DMS153 treated with DMSO at 0.1 percent for 48 hours (cell line): ENCODE measurements at regions not wholly inside any gene's neighbourhood (a gene's known extent, or its start where the extent isn't known, plus 50 kb on each side); places are given as distances from the start of the nearest gene placed in this dataset.
"Not testable (repeated sequence)": the region's sequence is repeated elsewhere in the genome, so short reads cannot be mapped to it uniquely, and the experiment has no call there.

Experiments used
- DNase-seq: peaks from one replicate; lab custom pipeline; 2025; ENCODE audit not compliant: unreplicated experiment; lab: John Stamatoyannopoulos, UW

DNA sequence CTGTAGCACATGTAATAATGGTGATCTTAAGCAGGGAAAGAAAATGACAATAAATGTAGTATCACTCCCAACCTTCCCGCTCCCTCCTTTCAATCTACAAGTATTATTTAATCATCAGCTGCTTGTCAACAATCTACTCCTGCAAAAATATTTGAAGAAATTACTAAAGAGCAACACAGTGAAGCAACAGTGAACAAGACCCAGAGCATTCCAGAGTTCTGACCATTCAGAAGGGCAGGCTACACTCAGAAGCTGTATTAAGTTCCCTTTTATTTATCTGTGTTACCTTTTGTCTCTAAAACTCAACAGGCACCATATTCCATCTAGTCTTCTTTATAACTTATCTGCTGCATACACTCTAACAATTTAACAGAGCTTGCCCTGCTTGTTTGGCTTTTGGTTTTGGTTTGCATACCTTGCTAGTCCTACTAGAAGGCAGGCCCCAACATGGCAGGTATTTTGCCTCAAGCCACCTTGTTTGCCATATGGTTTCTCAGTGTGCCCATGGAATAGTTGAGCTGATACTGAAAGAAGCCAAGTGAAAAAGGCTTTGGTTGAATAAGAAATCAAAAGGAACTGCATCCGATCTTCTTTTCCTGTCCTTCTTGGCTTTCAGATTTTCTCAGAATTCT is 253.9 kb downstream of the CEMIP2 start:
- no peak for DNase-seq

DNA sequence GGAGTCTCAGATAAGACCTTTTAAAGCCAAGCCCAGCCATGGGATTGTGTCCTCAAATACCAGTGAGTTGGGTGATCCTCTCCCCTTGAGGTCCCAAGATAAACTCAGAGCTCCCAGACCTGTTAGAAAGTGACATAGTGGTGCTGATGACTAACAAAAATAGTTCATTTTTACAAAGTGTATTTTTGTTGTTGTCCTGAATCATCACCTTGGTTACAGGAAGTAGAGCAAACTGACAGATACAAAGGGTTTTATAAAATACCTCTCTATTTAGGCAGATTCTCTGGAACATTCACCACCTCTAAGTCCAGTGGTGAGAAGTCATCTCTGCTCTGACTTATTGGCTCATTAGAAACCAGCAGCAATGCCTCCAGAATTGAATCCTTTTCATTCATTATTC is 259.3 kb downstream of the CEMIP2 start:
- no peak for DNase-seq

GRCh38 chr9:71508141-71508540 is 260.2 kb downstream of the CEMIP2 start:
- not testable (repeated sequence) for DNase-seq

DNA sequence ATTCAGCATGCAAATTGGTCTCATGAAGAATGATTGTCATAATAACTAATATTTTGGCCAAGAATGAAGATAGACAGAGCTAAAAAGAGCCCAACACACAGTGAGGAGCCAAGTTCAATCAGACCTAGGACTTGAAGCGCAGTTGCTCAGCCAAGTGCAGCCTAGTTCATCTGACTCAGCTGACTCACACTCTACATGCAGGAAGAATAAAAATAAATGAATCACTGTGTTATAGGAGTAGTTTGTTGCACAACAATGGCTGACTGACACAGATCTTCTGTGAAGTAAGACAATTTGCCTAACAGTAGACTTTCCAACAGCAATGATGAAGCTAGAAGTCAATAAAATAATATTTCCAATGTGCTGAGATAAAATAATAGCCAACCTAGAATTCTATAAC is 261.5 kb downstream of the CEMIP2 start:
- DNase-seq, result no peak

DNA sequence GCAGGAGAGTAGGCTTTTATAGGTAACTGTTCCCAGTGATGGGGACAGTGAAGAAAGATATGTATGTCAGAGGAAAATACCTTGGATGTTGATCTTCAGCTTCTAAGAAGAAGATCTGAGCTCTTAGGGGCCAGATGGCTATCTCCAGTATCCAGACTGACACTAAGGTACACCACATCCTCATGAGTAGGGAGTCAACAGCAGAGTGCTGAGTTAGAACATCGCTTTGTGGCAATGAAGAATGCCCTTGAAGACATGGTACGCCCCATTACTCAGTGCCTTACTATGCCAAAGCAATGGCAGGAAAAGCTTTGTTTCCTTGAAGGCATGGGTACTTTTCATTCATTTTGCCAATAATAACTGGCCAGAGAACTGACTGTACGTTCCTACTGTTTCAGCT is 263.7 kb downstream of the CEMIP2 start:
- no peak for DNase-seq

GRCh38 chr9:71498691-71499090 is 269.6 kb downstream of the CEMIP2 start:
- DNase-seq, result no peak

DNA sequence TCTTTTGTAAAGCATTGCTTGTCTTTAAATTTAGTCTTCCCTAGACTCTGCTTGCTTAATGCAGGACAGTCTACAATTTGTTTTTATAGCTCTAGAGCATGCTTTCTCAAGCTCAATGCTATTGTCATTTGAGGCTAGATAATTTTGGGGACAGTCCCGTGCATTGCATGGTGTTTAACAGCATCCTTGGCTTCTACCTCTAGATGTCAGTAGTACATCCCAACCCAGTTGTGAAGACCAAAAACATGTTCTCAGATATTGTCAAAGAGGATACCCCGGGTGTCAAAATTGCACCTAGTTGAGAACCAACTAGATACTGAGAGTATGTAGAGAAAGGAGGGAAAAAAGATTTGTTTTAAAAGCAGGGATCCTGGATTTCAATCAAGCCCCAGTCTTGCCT is 277.5 kb downstream of the CEMIP2 start:
- DNase-seq, result no peak

DNA sequence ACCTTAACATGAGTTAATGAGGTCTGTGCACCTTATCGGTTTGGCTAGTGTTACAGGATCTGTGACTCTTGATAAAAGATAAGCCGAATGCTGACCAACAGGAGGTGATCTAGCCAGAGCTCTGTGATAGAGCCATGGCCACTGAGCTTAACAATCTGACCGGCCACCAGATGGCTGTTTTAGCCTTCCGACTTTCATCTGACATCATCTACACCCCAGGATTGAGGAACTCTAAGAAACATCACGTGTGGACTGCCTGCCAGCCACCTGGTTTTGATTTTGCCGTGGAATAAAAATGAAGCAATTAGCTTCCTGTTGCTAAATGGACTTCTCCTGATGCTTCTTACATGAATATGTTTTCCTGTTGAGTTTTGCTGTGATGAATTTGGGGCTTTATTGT is 281.3 kb downstream of the CEMIP2 start:
- no peak for DNase-seq

DNA sequence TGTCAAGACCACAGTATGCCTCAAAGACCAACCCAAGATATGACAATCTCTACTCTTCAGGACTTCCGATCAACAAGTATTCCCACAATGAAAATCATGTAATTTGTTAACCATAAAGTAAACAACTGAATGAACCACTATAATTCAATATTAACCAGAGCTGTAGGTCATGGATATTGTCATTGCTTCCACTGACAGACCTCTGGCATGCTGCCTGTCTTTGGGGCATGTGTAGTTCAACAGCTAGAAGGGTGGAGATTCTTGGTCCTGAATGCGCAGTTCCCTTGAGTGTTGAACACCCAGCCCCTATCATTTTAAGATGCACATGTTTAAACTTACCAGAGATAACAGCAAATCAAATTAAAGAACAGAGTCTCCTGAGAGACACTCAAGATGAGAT is 283.0 kb downstream of the CEMIP2 start:
- DNase-seq, result no peak

DNA sequence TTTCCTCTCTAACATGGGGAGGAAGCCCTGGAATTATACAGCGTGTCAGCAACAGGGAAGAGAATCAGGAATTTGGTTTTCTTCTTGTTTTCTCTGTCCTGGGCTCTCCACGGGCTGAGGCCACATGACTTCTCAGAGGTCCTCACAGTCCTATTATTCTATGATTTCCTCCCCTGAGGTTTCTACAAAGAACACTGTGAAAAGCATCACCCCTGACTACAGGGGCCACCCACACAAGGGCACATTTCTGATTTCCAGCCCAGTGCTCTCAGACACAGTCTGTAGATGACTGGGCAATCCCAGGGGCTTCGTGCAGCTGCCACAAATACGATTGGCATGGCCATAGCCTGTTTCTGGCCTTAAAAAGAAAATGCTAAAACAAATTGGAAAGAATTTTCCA is 284.9 kb downstream of the CEMIP2 start:
- no peak for DNase-seq

DNA sequence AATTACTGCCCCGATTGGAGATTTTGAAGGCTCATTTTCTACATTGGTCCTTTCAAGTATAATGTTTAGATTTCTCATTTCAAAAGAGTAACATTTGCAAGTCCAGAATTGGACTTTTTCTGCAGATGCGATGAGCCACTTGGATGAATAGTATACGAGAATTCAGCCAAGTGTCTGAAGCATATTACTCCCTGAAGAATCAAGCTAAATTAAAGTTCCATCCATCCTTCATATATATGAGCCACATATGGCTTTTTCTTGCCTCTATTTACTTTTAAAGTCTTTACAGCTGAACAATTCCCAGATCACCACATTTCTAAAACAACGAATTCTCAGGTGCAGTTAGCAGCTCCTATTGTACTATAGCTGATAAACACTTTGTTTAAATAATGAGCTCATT is 288.7 kb downstream of the CEMIP2 start:
- no peak for DNase-seq

- DNase-seq, result no peak
Observed at GRCh38 chr9:71472400-71472799, 295.9 kb downstream of the CEMIP2 start.

- DNase-seq, result no peak
Observed at GRCh38 chr9:71465392-71465791, 302.9 kb downstream of the CEMIP2 start.

- DNase-seq, result no peak
Observed at GRCh38 chr9:71459082-71459481, 309.2 kb downstream of the CEMIP2 start.

DNA sequence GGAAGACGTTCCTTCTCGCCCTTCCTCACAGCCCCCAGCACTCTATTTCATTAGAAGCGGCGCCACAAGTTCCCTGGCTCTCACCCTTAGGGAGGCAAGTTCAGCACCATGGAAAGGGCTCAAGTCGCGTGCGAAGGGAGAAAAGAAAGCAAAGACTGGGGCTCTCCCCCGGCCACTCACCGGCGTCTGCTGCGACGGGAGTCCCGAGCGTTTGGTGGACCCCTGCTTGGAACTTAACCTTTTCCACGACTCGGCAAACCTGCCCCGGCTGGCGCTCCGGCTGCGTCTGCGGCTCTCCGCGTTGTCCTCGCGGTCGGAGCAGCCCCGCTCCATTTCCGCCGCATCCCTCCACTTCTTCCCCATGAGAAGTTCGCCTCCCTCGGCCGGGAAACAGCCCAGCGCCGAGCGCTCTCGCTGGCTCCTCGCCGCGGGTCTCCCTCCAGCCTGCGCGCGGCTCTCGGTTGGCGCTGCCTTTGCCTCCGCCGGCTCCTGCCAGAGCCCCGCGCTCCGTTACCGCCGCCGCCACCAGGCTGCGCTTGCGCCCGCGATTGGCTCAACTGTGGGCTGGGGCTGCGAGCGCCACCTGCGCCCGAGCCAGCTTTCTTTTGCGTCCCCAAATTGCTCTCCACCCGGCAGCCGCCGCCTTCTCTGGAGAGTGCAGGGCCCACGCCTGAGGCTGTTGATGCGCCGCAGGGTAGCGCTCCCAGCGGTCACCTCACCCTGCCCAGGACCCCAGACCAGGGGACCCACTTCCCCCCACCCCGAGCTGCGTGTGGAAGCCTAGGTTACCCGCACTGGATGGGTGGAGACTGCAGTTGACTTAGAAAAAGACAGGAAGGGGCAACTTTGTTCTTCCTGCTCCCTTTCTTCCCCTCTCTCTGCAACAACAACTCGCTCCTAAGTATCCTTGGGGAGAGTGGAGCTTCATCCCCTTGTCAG is 321.6 kb downstream of the CEMIP2 start:
- DNase-seq, result peak; percentile 19

DNA sequence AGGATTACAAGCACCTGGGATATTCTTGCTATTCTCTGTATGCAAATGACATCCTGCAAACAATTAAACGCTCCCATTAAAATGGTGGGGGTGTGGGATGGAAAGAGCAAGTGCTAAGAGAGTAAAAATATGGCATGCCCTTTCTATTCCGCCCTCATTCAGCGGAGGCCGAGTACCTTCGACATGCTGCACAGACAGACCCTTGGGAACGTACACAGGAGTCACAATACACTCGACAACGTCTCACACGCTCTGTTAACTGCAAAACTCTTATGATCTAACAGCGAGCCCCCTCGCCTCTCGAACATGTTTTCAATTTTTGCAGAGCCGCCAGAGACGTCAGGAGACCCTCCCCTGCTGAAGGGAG is 322.2 kb downstream of the CEMIP2 start:
- no peak for DNase-seq

DNA sequence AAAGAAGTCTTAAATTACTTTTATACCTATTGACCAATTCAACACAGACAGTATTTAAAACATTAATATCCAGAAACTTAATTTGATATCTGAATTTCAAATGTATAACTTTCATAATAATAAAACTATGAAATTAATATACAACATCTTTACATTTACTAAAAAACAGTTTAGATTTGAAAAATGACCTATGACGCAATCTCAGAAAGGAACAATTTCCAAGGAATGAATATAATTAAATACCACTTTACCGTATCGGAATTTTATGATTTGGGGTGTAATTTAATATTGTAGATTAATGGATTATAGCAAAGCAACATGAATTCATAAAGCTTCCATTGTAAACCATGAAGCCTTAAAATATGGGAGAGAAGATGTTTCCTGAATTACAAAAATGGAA is 321.5 kb upstream of the TRPM3 start:
- no peak for DNase-seq

DNA sequence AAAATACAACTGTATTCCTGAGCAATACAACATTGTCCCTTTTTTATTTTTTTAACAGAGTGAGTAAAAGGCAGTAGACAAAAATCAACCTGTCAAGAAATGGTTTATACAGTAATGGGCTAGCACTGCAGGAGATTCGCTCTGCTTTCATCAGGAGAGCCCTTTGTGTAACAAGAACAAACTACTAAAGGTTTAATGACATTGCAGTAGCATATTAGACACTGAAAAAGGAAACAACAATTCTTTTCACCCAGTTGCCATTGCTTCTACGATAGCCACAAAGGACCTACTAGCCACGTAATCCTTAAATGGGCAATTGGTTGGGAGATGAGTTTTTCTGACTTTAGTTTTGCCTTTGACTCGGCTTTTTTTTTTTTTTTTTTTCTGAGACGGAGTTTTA is 319.8 kb upstream of the TRPM3 start:
- no peak for DNase-seq

- DNase-seq, result no peak
Observed at GRCh38 chr9:71431931-71432330, 310.5 kb upstream of the TRPM3 start.

DNA sequence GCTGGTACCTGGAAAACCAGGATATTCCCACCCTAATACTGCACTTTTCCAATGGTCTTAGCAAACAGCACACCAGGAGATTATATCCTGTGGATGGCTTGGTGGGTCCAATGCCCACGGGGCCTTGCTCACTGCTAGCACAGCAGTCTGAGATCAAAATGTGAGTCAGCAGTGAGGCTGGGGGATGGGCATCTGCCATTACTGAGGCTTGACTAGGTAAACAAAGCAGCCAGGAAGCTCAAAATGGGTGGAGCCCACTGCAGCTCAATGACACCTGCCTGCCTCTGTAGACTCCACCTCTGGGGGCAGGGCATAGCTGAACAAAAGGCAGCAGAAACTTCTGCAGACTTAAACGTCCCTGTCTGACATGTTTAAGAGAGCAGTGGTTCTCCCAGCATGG is 285.9 kb upstream of the TRPM3 start:
- DNase-seq, result not testable (repeated sequence)

DNA sequence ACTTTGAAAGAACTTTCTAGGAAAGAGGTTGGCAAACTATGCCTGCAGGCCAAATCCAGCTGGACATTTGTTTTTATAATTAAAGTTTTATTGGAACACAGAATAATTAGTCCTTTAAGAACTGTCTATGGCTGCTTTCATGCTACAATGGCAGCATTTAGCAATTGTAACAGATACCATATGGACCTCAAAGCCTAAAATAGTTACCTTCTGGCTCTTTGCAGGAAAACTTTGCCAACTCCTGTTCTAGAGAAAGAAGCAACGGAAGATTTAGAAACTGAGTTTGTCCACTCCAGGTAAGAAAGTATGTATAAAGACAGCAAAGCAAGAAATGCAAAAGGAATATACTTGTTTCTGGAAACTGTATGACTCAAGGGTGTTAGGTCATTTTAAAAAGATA is 281.7 kb upstream of the TRPM3 start:
- no peak for DNase-seq

- no peak for DNase-seq
Observed at GRCh38 chr9:71393005-71393404, 271.6 kb upstream of the TRPM3 start.

- DNase-seq, result no peak
Observed at GRCh38 chr9:71384343-71384742, 262.9 kb upstream of the TRPM3 start.
